BLaER1 (cell line): ENCODE measurements at regions not wholly inside any gene's neighbourhood (a gene's known extent, or its start where the extent isn't known, plus 50 kb on each side); places are given as distances from the start of the nearest gene placed in this dataset.

ENCODE experiments used
- H3K27ac ChIP-seq: shearing (Covaris generic); formaldehyde crosslinking; 2 replicates; pipeline ENCODE4 v1.8.1; 2022
- H3K27me3 ChIP-seq: shearing (Covaris generic); formaldehyde crosslinking; 2 replicates; pipeline ENCODE4 v1.8.1; 2022
- H3K36me3 ChIP-seq: shearing (Covaris generic); formaldehyde crosslinking; 2 replicates; pipeline ENCODE4 v1.8.1; 2022
- H3K4me1 ChIP-seq: shearing (Covaris generic); formaldehyde crosslinking; 2 replicates; pipeline ENCODE4 v1.8.1; 2022
- H3K4me2 ChIP-seq: shearing (Covaris generic); formaldehyde crosslinking; 2 replicates; pipeline ENCODE4 v1.8.1; 2022
- H3K4me3 ChIP-seq: shearing (Covaris generic); formaldehyde crosslinking; 2 replicates; pipeline ENCODE4 v1.8.1; 2022
- H3K9ac ChIP-seq: shearing (Covaris generic); formaldehyde crosslinking; 2 replicates; pipeline ENCODE4 v1.8.1; 2022
- H3K9me3 ChIP-seq: shearing (Covaris generic); formaldehyde crosslinking; 2 replicates; pipeline ENCODE4 v1.8.1; 2022
- H4K20me1 ChIP-seq: shearing (Covaris generic); formaldehyde crosslinking; 2 replicates; pipeline ENCODE4 v1.8.1; 2022
- Cebpa-rat ChIP-seq: shearing (Covaris generic); IDR thresholded peaks from 2 replicates; pipeline ENCODE4 v1.8.1; 2022

- no peak overlapping the region for H3K9ac ChIP-seq
- 0 out of 2 replicates have a peak, but pooled peaks cover 6% of the 10 kb centered on the region for H3K4me1 ChIP-seq
- H3K27me3 ChIP-seq = no peaks in the 10 kb centered on the region
- peaks cover 20% of the 10 kb centered on the region for H3K9me3 ChIP-seq
- no peak overlapping the region for H3K4me2 ChIP-seq
- no peaks in the 10 kb centered on the region for H4K20me1 ChIP-seq
- no peak overlapping the region for H3K4me3 ChIP-seq
- no peaks in the 10 kb centered on the region; the same call in 1 of the 2 replicates for H3K36me3 ChIP-seq
- no peak for TF ChIP-seq Cebpa-rat
- no peak overlapping the region for H3K27ac ChIP-seq
Measured at GRCh38 chr5:133730346-133730745, 118.0 kb upstream of the FSTL4 start.

DNA sequence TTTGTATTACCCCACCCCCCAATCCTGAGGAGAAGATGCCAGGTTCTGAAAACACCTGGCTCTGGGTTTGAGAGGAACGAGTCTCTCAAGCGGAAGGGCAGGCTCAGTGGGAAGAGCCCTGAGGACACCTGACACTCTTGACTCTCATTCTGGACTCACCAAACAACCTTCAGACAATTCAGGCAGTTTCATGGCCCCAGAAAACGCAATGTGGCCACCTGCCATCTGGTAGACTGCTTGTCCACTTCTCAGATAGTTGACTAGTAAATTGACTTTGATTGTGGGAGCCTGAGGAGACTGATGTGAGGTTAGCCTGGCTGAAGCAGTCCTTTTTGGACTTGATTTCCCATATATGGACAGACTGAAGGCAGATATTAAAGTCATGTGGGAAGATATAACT, 117.5 kb upstream of the FSTL4 start:
- H3K27me3 ChIP-seq = no peaks in the 10 kb centered on the region
- H3K9ac ChIP-seq = no peak overlapping the region
- no peak overlapping the region for H3K4me3 ChIP-seq
- H3K4me1 ChIP-seq = 0 out of 2 replicates have a peak, but pooled peaks cover under 1% of the 10 kb centered on the region
- H3K36me3 ChIP-seq = no peaks in the 10 kb centered on the region; the same call in 1 of the 2 replicates
- no peak overlapping the region for H3K27ac ChIP-seq
- no peak overlapping the region for H3K4me2 ChIP-seq
- TF ChIP-seq Cebpa-rat = no peak
- H3K9me3 ChIP-seq = peaks cover 20% of the 10 kb centered on the region
- H4K20me1 ChIP-seq = no peaks in the 10 kb centered on the region

DNA sequence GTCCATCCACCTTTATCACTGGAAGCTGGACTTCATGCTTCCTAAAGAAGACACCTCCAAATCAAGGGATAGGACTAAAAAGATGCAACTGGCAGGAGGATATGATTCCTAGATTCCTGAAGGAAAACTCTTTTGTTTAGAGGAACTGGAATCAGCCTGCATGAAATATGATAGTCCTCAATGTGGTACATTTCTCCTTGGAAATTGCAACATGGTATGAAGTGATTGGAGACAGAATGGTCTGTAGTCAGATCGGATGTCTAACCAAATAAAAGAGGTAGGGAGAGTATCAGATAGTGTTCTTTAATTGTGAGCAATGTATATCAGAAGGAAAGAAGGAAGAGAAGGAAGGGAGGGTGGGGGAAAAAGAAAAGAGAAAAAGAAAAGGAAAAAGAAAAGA, 116.1 kb upstream of the FSTL4 start:
- Histone ChIP-seq H4K20me1 (no peaks in the 10 kb centered on the region), H3K27me3 (no peaks in the 10 kb centered on the region), H3K9me3 (peaks cover 20% of the 10 kb centered on the region), H3K4me3 (no peak overlapping the region), H3K36me3 (no peaks in the 10 kb centered on the region; the same call in 1 of the 2 replicates), H3K4me2 (no peak overlapping the region), H3K9ac (no peak overlapping the region), H3K4me1 (peaks cover 6% of the 10 kb centered on the region), H3K27ac (no peak overlapping the region)
- TF ChIP-seq Cebpa-rat = no peak

DNA sequence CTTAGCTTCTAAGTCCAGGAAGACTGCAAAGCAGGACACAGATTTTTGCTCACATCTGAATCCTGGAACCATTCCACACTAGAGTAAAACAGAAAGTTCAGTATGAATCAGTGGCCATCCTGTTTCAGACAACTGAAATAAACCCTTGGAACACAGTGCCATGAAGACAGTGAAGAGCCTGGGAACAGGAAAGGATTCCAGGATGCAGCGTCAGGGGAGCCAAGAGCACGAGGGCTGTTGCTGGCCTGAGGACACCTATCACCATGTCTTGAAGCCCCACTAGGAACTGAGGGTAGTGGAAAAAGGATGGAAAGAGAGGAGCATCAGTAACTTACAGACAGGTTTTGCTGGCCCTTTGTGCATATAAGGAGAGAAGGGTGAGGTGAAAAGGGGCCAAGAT, 115.3 kb upstream of the FSTL4 start:
- Histone ChIP-seq H3K27ac (no peak overlapping the region), H4K20me1 (no peaks in the 10 kb centered on the region), H3K36me3 (no peaks in the 10 kb centered on the region; the same call in 1 of the 2 replicates), H3K4me3 (no peak overlapping the region), H3K9ac (no peak overlapping the region), H3K9me3 (peaks cover 29% of the 10 kb centered on the region), H3K4me1 (peaks cover 11% of the 10 kb centered on the region), H3K27me3 (no peaks in the 10 kb centered on the region), H3K4me2 (no peak overlapping the region)
- no peak for TF ChIP-seq Cebpa-rat

DNA sequence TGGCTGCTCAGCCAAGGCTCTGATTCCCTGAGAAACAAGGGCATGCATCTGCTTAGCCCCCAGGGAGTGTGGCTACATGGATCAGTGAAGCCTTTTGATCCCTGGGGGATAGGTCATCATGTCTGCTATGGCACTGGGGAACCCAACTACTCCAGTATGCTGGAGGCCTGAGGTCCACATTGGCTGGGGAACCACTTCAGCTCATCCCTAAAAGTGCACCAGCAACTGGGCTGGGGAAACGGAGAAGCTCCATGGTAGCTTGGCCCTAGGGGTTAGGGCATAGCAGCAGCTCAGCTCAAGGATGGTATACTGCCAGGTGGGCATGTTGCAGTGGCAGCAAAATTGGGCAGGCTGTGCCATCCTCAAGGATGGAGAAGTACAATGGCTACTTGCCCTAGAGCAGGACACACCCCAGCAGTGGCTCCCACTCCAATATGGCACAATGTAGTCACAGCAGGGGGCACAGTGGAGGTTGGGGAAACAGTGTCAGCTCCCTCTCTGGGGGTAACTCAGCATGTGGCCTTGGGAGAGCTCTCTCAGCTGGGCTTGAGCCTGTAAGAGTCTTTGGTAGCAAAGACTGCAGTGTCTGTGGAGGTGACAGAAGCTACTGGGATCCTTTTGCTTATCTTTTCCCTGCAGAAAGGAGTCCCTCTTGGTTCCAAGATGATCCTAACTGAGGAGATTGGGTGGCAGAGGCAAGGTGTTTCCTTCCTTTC, 111.5 kb upstream of the FSTL4 start:
- Histone ChIP-seq H3K9me3 (peaks cover 24% of the 10 kb centered on the region), H3K4me2 (peak overlapping the region; percentile 38), H3K4me1 (peaks cover 11% of the 10 kb centered on the region), H3K4me3 (no peak overlapping the region), H3K36me3 (no peaks in the 10 kb centered on the region; the same call in 1 of the 2 replicates), H4K20me1 (no peaks in the 10 kb centered on the region), H3K27ac (no peak overlapping the region), H3K9ac (no peak overlapping the region), H3K27me3 (no peaks in the 10 kb centered on the region)
- no peak for TF ChIP-seq Cebpa-rat

GRCh38 chr5:133723126-133723525, 110.8 kb upstream of the FSTL4 start:
- no peaks in the 10 kb centered on the region for H4K20me1 ChIP-seq
- H3K4me2 ChIP-seq = peak overlapping the region; percentile 38
- H3K9me3 ChIP-seq = peaks cover 24% of the 10 kb centered on the region
- H3K4me1 ChIP-seq = peaks cover 11% of the 10 kb centered on the region
- no peak for TF ChIP-seq Cebpa-rat
- H3K4me3 ChIP-seq = no peak overlapping the region
- H3K9ac ChIP-seq = no peak overlapping the region
- H3K36me3 ChIP-seq = no peaks in the 10 kb centered on the region; the same call in 1 of the 2 replicates
- H3K27ac ChIP-seq = no peak overlapping the region
- no peaks in the 10 kb centered on the region for H3K27me3 ChIP-seq

GRCh38 chr5:133721365-133721764, 109.0 kb upstream of the FSTL4 start:
- Histone ChIP-seq H3K27me3 (no peaks in the 10 kb centered on the region), H4K20me1 (no peaks in the 10 kb centered on the region), H3K9me3 (peaks cover 24% of the 10 kb centered on the region), H3K9ac (no peak overlapping the region), H3K4me1 (peaks cover 11% of the 10 kb centered on the region), H3K4me2 (no peak overlapping the region), H3K36me3 (no peaks in the 10 kb centered on the region; the same call in 1 of the 2 replicates), H3K4me3 (no peak overlapping the region), H3K27ac (no peak overlapping the region)
- no peak for TF ChIP-seq Cebpa-rat

DNA sequence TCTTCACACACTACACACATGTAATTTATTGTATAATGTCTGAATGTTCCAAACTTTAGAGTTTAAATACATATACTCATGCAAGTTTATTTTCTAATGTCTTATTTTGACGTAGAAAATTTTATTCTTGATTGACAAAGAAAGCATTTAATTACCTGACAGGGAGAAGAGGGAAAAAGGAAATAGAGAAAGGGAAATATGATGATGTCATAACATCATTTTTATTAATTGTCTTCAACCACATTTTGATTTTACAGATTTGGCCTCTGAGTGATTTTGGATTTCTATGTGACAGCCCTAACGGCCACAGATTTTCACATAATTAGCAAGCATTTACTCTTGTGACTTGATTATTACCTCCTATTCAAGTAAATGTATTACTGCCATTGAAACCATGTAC, 106.1 kb upstream of the FSTL4 start:
- Histone ChIP-seq H3K27ac (no peak overlapping the region), H3K4me3 (no peak overlapping the region), H3K9me3 (peaks cover 23% of the 10 kb centered on the region), H3K36me3 (no peaks in the 10 kb centered on the region; the same call in 1 of the 2 replicates), H3K4me1 (peaks cover 4% of the 10 kb centered on the region), H3K4me2 (no peak overlapping the region), H3K9ac (no peak overlapping the region), H4K20me1 (no peaks in the 10 kb centered on the region), H3K27me3 (no peaks in the 10 kb centered on the region)
- no peak for TF ChIP-seq Cebpa-rat

- Histone ChIP-seq H3K36me3 (no peaks in the 10 kb centered on the region), H4K20me1 (no peaks in the 10 kb centered on the region), H3K9ac (no peak overlapping the region), H3K27ac (no peak overlapping the region), H3K4me3 (no peak overlapping the region), H3K4me2 (no peak overlapping the region), H3K9me3 (peaks cover 5% of the 10 kb centered on the region), H3K4me1 (no peaks in the 10 kb centered on the region), H3K27me3 (no peaks in the 10 kb centered on the region)
- no peak for TF ChIP-seq Cebpa-rat
Measured at GRCh38 chr5:133716532-133717183, 104.3 kb upstream of the FSTL4 start.

DNA sequence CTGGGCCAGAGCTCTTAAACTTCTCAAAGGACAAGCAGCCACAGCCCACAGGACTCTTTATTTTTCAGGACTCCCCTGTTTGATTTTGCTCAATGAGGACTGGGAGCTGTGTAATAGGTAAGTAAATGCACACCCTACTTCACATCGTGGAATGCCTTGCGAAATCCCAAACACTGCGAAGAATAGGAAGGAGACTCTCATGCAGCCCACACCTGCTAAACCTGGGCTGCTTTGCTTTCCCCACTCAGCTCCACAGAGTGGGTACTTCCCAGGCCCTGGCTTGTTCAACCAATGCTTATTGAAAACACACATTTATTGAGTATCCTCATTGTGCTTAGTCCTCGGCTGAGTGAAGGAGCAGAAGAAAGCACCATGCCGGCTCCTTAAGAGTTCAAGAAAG, 103.3 kb upstream of the FSTL4 start:
- Histone ChIP-seq H3K27me3 (no peaks in the 10 kb centered on the region), H3K27ac (no peak overlapping the region), H3K4me2 (no peak overlapping the region), H3K4me1 (no peaks in the 10 kb centered on the region), H3K9ac (no peak overlapping the region), H4K20me1 (no peaks in the 10 kb centered on the region), H3K4me3 (no peak overlapping the region), H3K9me3 (no peaks in the 10 kb centered on the region), H3K36me3 (no peaks in the 10 kb centered on the region)
- TF ChIP-seq Cebpa-rat = no peak
